ENCODE measurements at regions not wholly inside any gene's neighbourhood (a gene's known extent, or its start where the extent isn't known, plus 50 kb on each side); places are given as distances from the start of the nearest gene placed in this dataset.

DNA sequence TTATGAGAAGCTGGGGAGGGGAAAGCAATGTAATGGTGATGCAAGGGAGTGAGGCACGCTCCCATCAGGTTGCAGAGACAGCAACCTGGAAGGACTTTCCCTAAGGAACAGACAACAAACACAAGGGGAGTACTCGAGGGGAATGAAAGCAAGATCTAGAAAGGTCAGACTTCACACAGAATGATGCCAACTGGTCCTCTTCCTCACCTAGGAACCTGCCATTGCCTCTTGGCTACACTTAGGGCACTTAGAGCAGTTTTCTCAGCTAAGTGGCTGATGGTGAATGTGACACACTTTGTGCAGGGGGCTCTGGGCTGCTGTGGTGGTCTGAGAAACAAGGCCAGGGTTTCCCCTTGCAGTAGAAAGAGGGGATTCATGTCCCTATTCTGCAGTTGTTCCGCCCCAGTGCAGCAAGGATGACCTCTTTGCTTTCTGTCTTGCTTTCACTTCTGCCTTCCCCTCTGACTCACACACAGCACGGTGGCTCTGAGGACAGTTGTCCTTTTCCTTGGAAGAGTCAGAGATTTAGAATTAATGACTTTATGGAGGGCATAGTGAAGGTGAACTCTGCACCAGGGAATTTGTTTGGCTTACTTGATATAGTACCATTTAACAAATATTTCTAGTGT is 394.0 kb upstream of the KLF4 start:
- no peak for TF ChIP-seq CTCF (IDR thresholded peaks at IDR 0.05)
- TF ChIP-seq POLR2A (IDR thresholded peaks at IDR 0.05), result no peak

All from right lobe of liver (tissue), 4 donors.